Natural killer cell (primary cell): ENCODE measurements at regions not wholly inside any gene's neighbourhood (a gene's known extent, or its start where the extent isn't known, plus 50 kb on each side); places are given as distances from the start of the nearest gene placed in this dataset.

Experiments
- ATAC-seq, 3 donors: fragments of 150-1000 bp in 2 of 3; fragments of 200-7000 bp in 1 of 3; cut with Tn5 transposase; 1 replicate in 1 of 3; 2 replicates in 2 of 3; pipeline ENCODE4 v1.10.0; 2021; ENCODE audit warnings: mild to moderate bottlenecking in 2 of 3, moderate library complexity in 2 of 3
- DNase-seq, 2 donors: peaks; one replicate each; pipeline versions ENCODE4 v3.0.0 to v3.0.0-alpha.2; 2013 to 2021; ENCODE audit warnings: mixed read lengths in 1 of 2
- H3K27ac ChIP-seq: one replicate; pipeline ENCODE4 v1.5.1; 2013; ENCODE audit warnings: mild to moderate bottlenecking, low read length
- H3K27me3 ChIP-seq: one replicate; pipeline ENCODE4 v1.6.1; 2013; ENCODE audit warnings: low read length; ENCODE audit not compliant: control insufficient read depth, insufficient read depth
- H3K36me3 ChIP-seq: one replicate; pipeline ENCODE4 v1.6.1; 2013; ENCODE audit warnings: low read length; ENCODE audit not compliant: control insufficient read depth, insufficient read depth
- H3K4me1 ChIP-seq: one replicate; pipeline ENCODE4 v1.6.1; 2013; ENCODE audit warnings: low read length; ENCODE audit not compliant: control insufficient read depth, insufficient read depth
- H3K4me3 ChIP-seq: one replicate; pipeline ENCODE4 v1.5.1; 2013; ENCODE audit warnings: low read length
- H3K9me3 ChIP-seq: one replicate; pipeline ENCODE4 v1.6.1; 2013; ENCODE audit warnings: low read length; ENCODE audit not compliant: control insufficient read depth, insufficient read depth
- H3K27ac Mint-ChIP-seq, 2 donors: one replicate each; pipeline ENCODE4 v1.8.0; 2022; ENCODE audit warnings: mild to moderate bottlenecking in 2 of 2, mixed read lengths in 2 of 2, moderate library complexity in 1 of 2
- H3K27me3 Mint-ChIP-seq, 2 donors: one replicate each; pipeline ENCODE4 v1.8.0; 2022; ENCODE audit warnings: low read depth in 2 of 2, mixed read lengths in 2 of 2
- H3K36me3 Mint-ChIP-seq: one replicate; pipeline ENCODE4 v1.8.0; 2022; ENCODE audit warnings: mixed read lengths
- H3K4me1 Mint-ChIP-seq, 2 donors: one replicate each; pipeline ENCODE4 v1.8.0; 2022; ENCODE audit warnings: mixed read lengths in 2 of 2
- H3K4me3 Mint-ChIP-seq: one replicate; pipeline ENCODE4 v1.8.0; 2022; ENCODE audit warnings: mild to moderate bottlenecking, moderate library complexity, mixed read lengths
- H3K9me3 Mint-ChIP-seq, 2 donors: one replicate each; pipeline ENCODE4 v1.8.0; 2022; ENCODE audit warnings: mixed read lengths in 2 of 2
- CTCF ChIP-seq: fragments of 200-600 bp; IDR thresholded peaks from one replicate; pipeline ENCODE4 v1.8.0; 2022; ENCODE audit warnings: antibody characterized with exemption
- WGBS: methylation state at CpG from one replicate; pipeline ENCODE4 v1.1.7; 2013; ENCODE audit warnings: missing lambda C conversion rate; ENCODE audit not compliant: insufficient coverage; 5-methylcytosine and 5-hydroxymethylcytosine counted together
- intact Hi-C: fragments of 100-400 bp; cut with micrococcal nuclease; formaldehyde crosslinking; loops from one replicate; pipeline ENCODE4 v1.14.2; 2022

- no peak for ATAC-seq
- no peak for TF ChIP-seq CTCF
- Histone ChIP-seq H3K9me3 (no peaks in the 10 kb centered on the region), H3K36me3 (no peaks in the 10 kb centered on the region), H3K4me3 (no peak overlapping the region), H3K27me3 (no peaks in the 10 kb centered on the region), H3K27ac (no peak overlapping the region), H3K4me1 (no peaks in the 10 kb centered on the region)
- H3K4me1 Mint-ChIP-seq, result no peaks in the 10 kb centered on the region
- intact Hi-C loops, result no loop called here
- peaks cover 0 to 2% of the 10 kb centered on the region in 2 donors for H3K27me3 Mint-ChIP-seq
- H3K9me3 Mint-ChIP-seq, result peaks cover 6% of the 10 kb centered on the region in 2 donors
- no peak for DNase-seq
- H3K4me3 Mint-ChIP-seq, result no peak overlapping the region
- WGBS, result no CpG with 5 or more reads among the region's 2 CpGs
- no peaks in the 10 kb centered on the region for H3K36me3 Mint-ChIP-seq
- H3K27ac Mint-ChIP-seq, result no peak overlapping the region
These were observed 332.3 kb upstream of the ADAMTSL1 start for GRCh38 chr9:18141681-18142080.

GRCh38 chr9:18143073-18143745 is 330.7 kb upstream of the ADAMTSL1 start:
- Mint-ChIP-seq H3K9me3 (peaks cover 3 to 4% of the 10 kb centered on the region in 2 donors), H3K4me3 (no peak overlapping the region), H3K36me3 (no peaks in the 10 kb centered on the region), H3K27me3 (peaks cover 0 to 2% of the 10 kb centered on the region in 2 donors), H3K4me1 (no peaks in the 10 kb centered on the region), H3K27ac (no peak overlapping the region)
- Histone ChIP-seq H3K27me3 (no peaks in the 10 kb centered on the region), H3K9me3 (no peaks in the 10 kb centered on the region), H3K4me3 (no peak overlapping the region), H3K27ac (no peak overlapping the region), H3K36me3 (no peaks in the 10 kb centered on the region), H3K4me1 (no peaks in the 10 kb centered on the region)
- intact Hi-C loops, result no loop called here
- no peak for TF ChIP-seq CTCF
- ATAC-seq, result no peak
- 82% methylated on average over 4 of the region's 4 CpGs for WGBS
- no peak for DNase-seq

GRCh38 chr9:18146329-18146728 is 327.6 kb upstream of the ADAMTSL1 start:
- no peaks in the 10 kb centered on the region for H3K36me3 ChIP-seq
- H3K4me1 Mint-ChIP-seq, result no peaks in the 10 kb centered on the region
- peaks cover 10 to 13% of the 10 kb centered on the region in 2 donors for H3K9me3 Mint-ChIP-seq
- no peaks in the 10 kb centered on the region for H3K4me1 ChIP-seq
- intact Hi-C loops, result no loop called here
- no peaks in the 10 kb centered on the region for H3K27me3 ChIP-seq
- H3K4me3 ChIP-seq, result no peak overlapping the region
- H3K4me3 Mint-ChIP-seq, result no peak overlapping the region
- peaks cover 0 to 2% of the 10 kb centered on the region in 2 donors for H3K27me3 Mint-ChIP-seq
- no peak for TF ChIP-seq CTCF
- WGBS, result 100% methylated on average over 1 of the region's 3 CpGs
- no peak for DNase-seq
- no peak for ATAC-seq
- no peaks in the 10 kb centered on the region for H3K36me3 Mint-ChIP-seq
- no peak overlapping the region for H3K27ac Mint-ChIP-seq
- no peak overlapping the region for H3K27ac ChIP-seq
- no peaks in the 10 kb centered on the region for H3K9me3 ChIP-seq

GRCh38 chr9:18149471-18150011 is 324.4 kb upstream of the ADAMTSL1 start:
- Mint-ChIP-seq H3K36me3 (no peaks in the 10 kb centered on the region), H3K4me3 (no peak overlapping the region), H3K27ac (no peak overlapping the region), H3K9me3 (peaks cover 10 to 20% of the 10 kb centered on the region in 2 donors), H3K27me3 (peaks cover 0 to 2% of the 10 kb centered on the region in 2 donors), H3K4me1 (no peaks in the 10 kb centered on the region)
- H3K27me3 ChIP-seq, result no peaks in the 10 kb centered on the region
- no peaks in the 10 kb centered on the region for H3K9me3 ChIP-seq
- no peak overlapping the region for H3K27ac ChIP-seq
- H3K36me3 ChIP-seq, result no peaks in the 10 kb centered on the region
- WGBS, result 45% methylated on average over 1 of the region's 1 CpG
- H3K4me1 ChIP-seq, result no peaks in the 10 kb centered on the region
- no peak for ATAC-seq
- no peak overlapping the region for H3K4me3 ChIP-seq
- intact Hi-C loops, result no loop called here
- no peak for TF ChIP-seq CTCF
- DNase-seq, result no peak
